H9 (cell line): ENCODE measurements at regions not wholly inside any gene's neighbourhood (a gene's known extent, or its start where the extent isn't known, plus 50 kb on each side); places are given as distances from the start of the nearest gene placed in this dataset.

Source experiments
- DNase-seq: peaks from one replicate; pipeline ENCODE4 v3.0.0-alpha.2; 2017
- H2AFZ ChIP-seq: one replicate; pipeline ENCODE4 v1.6.1; 2013; ENCODE audit warnings: mild to moderate bottlenecking, low read length, control low read depth, moderate library complexity
- H2AK5ac ChIP-seq: 2 replicates; pipeline ENCODE4 v1.6.1; 2013; ENCODE audit warnings: low read length, control low read depth, mixed read lengths; ENCODE audit not compliant: insufficient read length
- H2BK120ac ChIP-seq: one replicate; pipeline ENCODE4 v1.6.1; 2013; ENCODE audit warnings: low read depth, mild to moderate bottlenecking, low read length, control low read depth, inconsistent platforms; ENCODE audit not compliant: poor library complexity, severe bottlenecking
- H2BK12ac ChIP-seq: 2 replicates; pipeline ENCODE4 v1.6.1; 2013; ENCODE audit warnings: low read length, control low read depth, mixed read lengths, low read depth; ENCODE audit not compliant: insufficient read length
- H2BK15ac ChIP-seq: 2 replicates; pipeline ENCODE4 v1.6.1; 2013; ENCODE audit warnings: low read depth, low read length, control low read depth
- H2BK20ac ChIP-seq: one replicate; pipeline ENCODE4 v1.6.1; 2013; ENCODE audit warnings: low read depth, mild to moderate bottlenecking, low read length, control low read depth, inconsistent platforms; ENCODE audit not compliant: poor library complexity, severe bottlenecking
- H2BK5ac ChIP-seq: 2 replicates; pipeline ENCODE4 v1.6.1; 2013; ENCODE audit warnings: low read length, control low read depth, mixed read lengths; ENCODE audit not compliant: insufficient read length
- H3K14ac ChIP-seq: 2 replicates; pipeline ENCODE4 v1.6.1; 2013; ENCODE audit warnings: low read length, control low read depth; ENCODE audit not compliant: insufficient read depth
- H3K18ac ChIP-seq: 2 replicates; pipeline ENCODE4 v1.6.1; 2013; ENCODE audit warnings: low read depth, mild to moderate bottlenecking, mixed read lengths, low read length, control low read depth; ENCODE audit not compliant: insufficient read length
- H3K23ac ChIP-seq: 2 replicates; pipeline ENCODE4 v1.6.1; 2013; ENCODE audit warnings: low read length, control low read depth, mixed read lengths, low read depth; ENCODE audit not compliant: insufficient read length
- H3K23me2 ChIP-seq: 2 replicates; pipeline ENCODE4 v1.6.1; 2013; ENCODE audit warnings: low read depth, mild to moderate bottlenecking, mixed read lengths, low read length, control low read depth; ENCODE audit not compliant: insufficient read length, poor library complexity, severe bottlenecking
- H3K27ac ChIP-seq: 2 replicates; pipeline ENCODE4 v1.5.1; 2013; ENCODE audit warnings: low read length, control low read depth, mixed read lengths, low read depth; ENCODE audit not compliant: insufficient read length
- H3K27me3 ChIP-seq: 2 replicates; pipeline ENCODE4 v1.6.1; 2013; ENCODE audit warnings: low read length, control low read depth, inconsistent platforms; ENCODE audit not compliant: insufficient read depth
- H3K4ac ChIP-seq: 2 replicates; pipeline ENCODE4 v1.6.1; 2013; ENCODE audit warnings: low read depth, mild to moderate bottlenecking, control low read depth, inconsistent platforms, low read length, moderate library complexity
- H3K4me1 ChIP-seq: 2 replicates; pipeline ENCODE4 v1.6.1; 2013; ENCODE audit warnings: low read length, control low read depth, inconsistent platforms; ENCODE audit not compliant: insufficient read depth
- H3K4me2 ChIP-seq: 2 replicates; pipeline ENCODE4 v1.6.1; 2013; ENCODE audit warnings: low read length, control low read depth, mixed read lengths; ENCODE audit not compliant: insufficient read length, insufficient read depth
- H3K56ac ChIP-seq: 2 replicates; pipeline ENCODE4 v1.6.1; 2013; ENCODE audit warnings: low read depth, mild to moderate bottlenecking, mixed read lengths, low read length, control low read depth; ENCODE audit not compliant: insufficient read length
- H3K79me1 ChIP-seq: 2 replicates; pipeline ENCODE4 v1.6.1; 2013; ENCODE audit warnings: low read depth, mild to moderate bottlenecking, moderate library complexity, low read length, control low read depth, inconsistent platforms; ENCODE audit not compliant: insufficient read depth, poor library complexity, severe bottlenecking
- H3K79me2 ChIP-seq: 2 replicates; pipeline ENCODE4 v1.6.1; 2013; ENCODE audit warnings: low read length, control low read depth, inconsistent platforms; ENCODE audit not compliant: insufficient read depth
- H3K9ac ChIP-seq: 2 replicates; pipeline ENCODE4 v1.6.1; 2013; ENCODE audit warnings: low read length, control low read depth, mixed read lengths; ENCODE audit not compliant: insufficient read length; ENCODE audit errors: extremely low read depth
- H3K9me3 ChIP-seq: one replicate; pipeline ENCODE4 v1.6.1; 2013; ENCODE audit warnings: low read depth, low read length, inconsistent platforms; ENCODE audit not compliant: control insufficient read depth
- H3T11ph ChIP-seq: one replicate; pipeline ENCODE4 v1.6.1; 2013; ENCODE audit warnings: mild to moderate bottlenecking, low read length, control low read depth, inconsistent platforms
- H4K20me1 ChIP-seq: one replicate; pipeline ENCODE4 v1.6.1; 2013; ENCODE audit not compliant: control insufficient read depth, insufficient read length, insufficient read depth
- H4K5ac ChIP-seq: 2 replicates; pipeline ENCODE4 v1.6.1; 2013; ENCODE audit warnings: low read depth, mild to moderate bottlenecking, mixed read lengths, low read length, control low read depth; ENCODE audit not compliant: insufficient read length
- H4K8ac ChIP-seq: replicated peaks from 2 replicates; pipeline ENCODE4 v1.6.1; 2013; ENCODE audit warnings: low read length, control low read depth, mixed read lengths, low read depth; ENCODE audit not compliant: insufficient read length
- H4K91ac ChIP-seq: 2 replicates; pipeline ENCODE4 v1.6.1; 2013; ENCODE audit warnings: low read depth, mild to moderate bottlenecking, moderate library complexity, mixed read lengths, low read length, control low read depth; ENCODE audit not compliant: insufficient read length
- H3K27ac Mint-ChIP-seq, 3 experiments: 2 replicates in 2 of 3; 3 replicates in 1 of 3; pipeline ENCODE4 v1.8.0; 2020 to 2021; ENCODE audit warnings: mixed read lengths in 3 of 3, mild to moderate bottlenecking in 1 of 3, moderate library complexity in 1 of 3
- H3K27me3 Mint-ChIP-seq: 2 replicates; pipeline ENCODE4 v1.8.0; 2021; ENCODE audit warnings: low read depth, mild to moderate bottlenecking, moderate library complexity, mixed read lengths
- H3K36me3 Mint-ChIP-seq, 3 experiments: 2 replicates in 2 of 3; 3 replicates in 1 of 3; pipeline ENCODE4 v1.8.0; 2020 to 2021; ENCODE audit warnings: low read depth in 3 of 3, mixed read lengths in 3 of 3; ENCODE audit not compliant: insufficient read depth in 1 of 3
- H3K4me1 Mint-ChIP-seq, 2 experiments: 2 replicates each; pipeline ENCODE4 v1.8.0; 2020; ENCODE audit warnings: mixed read lengths in 2 of 2
- H3K4me3 Mint-ChIP-seq, 2 experiments: 2 replicates in 1 of 2; 3 replicates in 1 of 2; pipeline ENCODE4 v1.8.0; 2020 to 2021; ENCODE audit warnings: mild to moderate bottlenecking in 2 of 2, mixed read lengths in 2 of 2, moderate library complexity in 1 of 2
- H3K9me3 Mint-ChIP-seq, 2 experiments: 2 replicates in 1 of 2; 3 replicates in 1 of 2; pipeline ENCODE4 v1.8.0; 2020; ENCODE audit warnings: mild to moderate bottlenecking in 2 of 2, mixed read lengths in 2 of 2, moderate library complexity in 1 of 2
- WGBS: extraction: QIAGEN DNeasy Blood & Tissue Kit; methylation state at CpG from one replicate; pipeline ENCODE4 v1.1.7; 2013; ENCODE audit warnings: missing lambda C conversion rate, low lambda C conversion rate, mixed read lengths; ENCODE audit not compliant: insufficient read length; ENCODE audit errors: extremely low coverage; 5-methylcytosine and 5-hydroxymethylcytosine counted together
- TF ChIP-seq, protein P1 (sequence below): fragments of 200-600 bp; sonication (generic); conservative IDR thresholded peaks from 3 replicates; pipeline ENCODE4 v1.8.0; 2021; ENCODE audit warnings: antibody characterized with exemption, mild to moderate bottlenecking

DNA sequence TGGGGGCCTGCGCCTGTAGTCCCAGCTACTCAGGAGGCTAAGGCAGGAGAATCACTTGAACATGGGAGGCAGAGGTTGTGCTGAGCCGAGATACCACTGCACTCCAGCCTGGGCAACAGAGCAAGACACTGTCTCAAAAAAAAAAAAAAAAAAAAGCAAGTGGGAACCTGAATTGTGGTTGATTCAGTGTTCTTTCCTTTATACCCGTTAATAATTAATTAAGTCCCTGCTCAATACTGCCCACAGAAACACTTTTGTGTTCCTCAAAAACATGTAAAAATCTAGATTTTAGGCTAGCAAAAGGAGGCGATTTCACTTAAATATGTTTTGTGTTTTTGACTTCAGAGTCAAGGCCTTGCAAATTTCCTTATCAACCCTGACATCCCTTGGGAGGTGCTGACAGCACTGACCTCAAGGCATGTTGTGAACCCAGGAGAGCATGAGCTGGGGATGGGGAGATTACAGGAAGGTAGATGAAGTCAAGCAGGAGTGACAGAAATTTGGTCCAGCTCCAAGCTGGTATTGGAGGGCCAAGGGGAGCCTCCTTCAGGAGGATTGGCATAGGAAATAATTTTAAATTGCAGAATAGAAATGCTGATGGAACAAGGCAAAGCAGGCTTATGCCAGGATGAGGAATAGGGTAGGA is 89.0 kb upstream of the PNPT1 start:
- Histone ChIP-seq H3K14ac (no peak overlapping the region), H3K79me2 (no peaks in the 10 kb centered on the region), H2BK12ac (no peak overlapping the region), H3K27me3 (no peaks in the 10 kb centered on the region), H3K4me2 (no peak overlapping the region), H4K5ac (no peak overlapping the region), H3K4me1 (no peaks in the 10 kb centered on the region), H3K79me1 (no peaks in the 10 kb centered on the region), H4K8ac (no peak overlapping the region), H3K4ac (no peak overlapping the region), H3T11ph (no peak overlapping the region), H3K18ac (no peak overlapping the region), H2BK120ac (no peak overlapping the region), H4K20me1 (no peaks in the 10 kb centered on the region), H3K9ac (no peak overlapping the region), H2BK15ac (no peak overlapping the region), H4K91ac (no peak overlapping the region), H2BK5ac (no peak overlapping the region), H2AK5ac (no peak overlapping the region), H3K23ac (no peak overlapping the region), H3K56ac (no peak overlapping the region), H3K9me3 (no peaks in the 10 kb centered on the region), H3K23me2 (no peaks in the 10 kb centered on the region), H3K27ac (no peak overlapping the region), H2AFZ (no peak overlapping the region), H2BK20ac (no peak overlapping the region)
- Mint-ChIP-seq H3K9me3 (no peaks in the 10 kb centered on the region), H3K4me3 (no peak overlapping the region), H3K27ac (no peak overlapping the region), H3K27me3 (no peaks in the 10 kb centered on the region), H3K4me1 (peaks cover 0 to 2% of the 10 kb centered on the region in 2 experiments; a peak in 1 of 4 replicates), H3K36me3 (no peaks in the 10 kb centered on the region)
- TF ChIP-seq, protein P1, sequence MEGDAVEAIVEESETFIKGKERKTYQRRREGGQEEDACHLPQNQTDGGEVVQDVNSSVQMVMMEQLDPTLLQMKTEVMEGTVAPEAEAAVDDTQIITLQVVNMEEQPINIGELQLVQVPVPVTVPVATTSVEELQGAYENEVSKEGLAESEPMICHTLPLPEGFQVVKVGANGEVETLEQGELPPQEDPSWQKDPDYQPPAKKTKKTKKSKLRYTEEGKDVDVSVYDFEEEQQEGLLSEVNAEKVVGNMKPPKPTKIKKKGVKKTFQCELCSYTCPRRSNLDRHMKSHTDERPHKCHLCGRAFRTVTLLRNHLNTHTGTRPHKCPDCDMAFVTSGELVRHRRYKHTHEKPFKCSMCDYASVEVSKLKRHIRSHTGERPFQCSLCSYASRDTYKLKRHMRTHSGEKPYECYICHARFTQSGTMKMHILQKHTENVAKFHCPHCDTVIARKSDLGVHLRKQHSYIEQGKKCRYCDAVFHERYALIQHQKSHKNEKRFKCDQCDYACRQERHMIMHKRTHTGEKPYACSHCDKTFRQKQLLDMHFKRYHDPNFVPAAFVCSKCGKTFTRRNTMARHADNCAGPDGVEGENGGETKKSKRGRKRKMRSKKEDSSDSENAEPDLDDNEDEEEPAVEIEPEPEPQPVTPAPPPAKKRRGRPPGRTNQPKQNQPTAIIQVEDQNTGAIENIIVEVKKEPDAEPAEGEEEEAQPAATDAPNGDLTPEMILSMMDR = no peak
- no CpG with 5 or more reads among the region's 4 CpGs for WGBS
- no peak for DNase-seq
